ENCODE measurements at regions not wholly inside any gene's neighbourhood (a gene's known extent, or its start where the extent isn't known, plus 50 kb on each side); places are given as distances from the start of the nearest gene placed in this dataset.

- Mint-ChIP-seq H3K4me1 (ENCODE audit: unreplicated experiment) (no peaks in the 10 kb centered on the region), H3K4me3 (ENCODE audit: unreplicated experiment) (no peak overlapping the region), H3K27ac (ENCODE audit: unreplicated experiment) (no peak overlapping the region), H3K27me3 (ENCODE audit: unreplicated experiment) (no peaks in the 10 kb centered on the region), H3K9me3 (ENCODE audit: unreplicated experiment) (no peaks in the 10 kb centered on the region), H3K36me3 (ENCODE audit: unreplicated experiment) (no peaks in the 10 kb centered on the region)
- no peak for DNase-seq (ENCODE audit: extremely low spot score, unreplicated experiment)
- TF ChIP-seq CTCF (IDR thresholded peaks at IDR 0.05): no peak
Measured at GRCh38 chr3:72577190-72577589, 271.1 kb downstream of the SHQ1 start.

- Mint-ChIP-seq H3K27ac (ENCODE audit: unreplicated experiment) (no peak overlapping the region), H3K27me3 (ENCODE audit: unreplicated experiment) (no peaks in the 10 kb centered on the region), H3K36me3 (ENCODE audit: unreplicated experiment) (no peaks in the 10 kb centered on the region), H3K9me3 (ENCODE audit: unreplicated experiment) (no peaks in the 10 kb centered on the region), H3K4me3 (ENCODE audit: unreplicated experiment) (no peak overlapping the region), H3K4me1 (ENCODE audit: unreplicated experiment) (peaks cover 5% of the 10 kb centered on the region)
- DNase-seq (ENCODE audit: extremely low spot score, unreplicated experiment): no peak
- no peak for TF ChIP-seq CTCF (IDR thresholded peaks at IDR 0.05)
Measured at GRCh38 chr3:72576563-72576962, 271.7 kb downstream of the SHQ1 start.

- H3K36me3 Mint-ChIP-seq (ENCODE audit: unreplicated experiment): no peaks in the 10 kb centered on the region
- no peak overlapping the region for H3K27ac Mint-ChIP-seq (ENCODE audit: unreplicated experiment)
- no peaks in the 10 kb centered on the region for H3K9me3 Mint-ChIP-seq (ENCODE audit: unreplicated experiment)
- TF ChIP-seq CTCF (IDR thresholded peaks at IDR 0.05): no peak
- H3K4me3 Mint-ChIP-seq (ENCODE audit: unreplicated experiment): no peak overlapping the region
- H3K27me3 Mint-ChIP-seq (ENCODE audit: unreplicated experiment): no peaks in the 10 kb centered on the region
- H3K4me1 Mint-ChIP-seq (ENCODE audit: unreplicated experiment): peaks cover 8% of the 10 kb centered on the region
- no peak for DNase-seq (ENCODE audit: extremely low spot score, unreplicated experiment)
Measured at GRCh38 chr3:72574144-72574543, 274.1 kb downstream of the SHQ1 start.

- no peaks in the 10 kb centered on the region for H3K9me3 Mint-ChIP-seq (ENCODE audit: unreplicated experiment)
- H3K4me1 Mint-ChIP-seq (ENCODE audit: unreplicated experiment): peaks cover 8% of the 10 kb centered on the region
- H3K4me3 Mint-ChIP-seq (ENCODE audit: unreplicated experiment): no peak overlapping the region
- no peaks in the 10 kb centered on the region for H3K27me3 Mint-ChIP-seq (ENCODE audit: unreplicated experiment)
- no peaks in the 10 kb centered on the region for H3K36me3 Mint-ChIP-seq (ENCODE audit: unreplicated experiment)
- H3K27ac Mint-ChIP-seq (ENCODE audit: unreplicated experiment): no peak overlapping the region
- DNase-seq (ENCODE audit: extremely low spot score, unreplicated experiment): no peak
- no peak for TF ChIP-seq CTCF (IDR thresholded peaks at IDR 0.05)
Measured at GRCh38 chr3:72573051-72573450, 275.2 kb downstream of the SHQ1 start.

- Mint-ChIP-seq H3K27me3 (ENCODE audit: unreplicated experiment) (no peaks in the 10 kb centered on the region), H3K36me3 (ENCODE audit: unreplicated experiment) (no peaks in the 10 kb centered on the region), H3K27ac (ENCODE audit: unreplicated experiment) (peak overlapping the region; percentile 15), H3K4me3 (ENCODE audit: unreplicated experiment) (no peak overlapping the region), H3K9me3 (ENCODE audit: unreplicated experiment) (no peaks in the 10 kb centered on the region), H3K4me1 (ENCODE audit: unreplicated experiment) (peaks cover 8% of the 10 kb centered on the region)
- DNase-seq (ENCODE audit: extremely low spot score, unreplicated experiment): no peak
- TF ChIP-seq CTCF (IDR thresholded peaks at IDR 0.05): no peak
Measured at GRCh38 chr3:72572489-72573007, 275.7 kb downstream of the SHQ1 start.

All from osteocyte (in vitro differentiated cells).